Caco-2 (cell line): ENCODE measurements at regions not wholly inside any gene's neighbourhood (a gene's known extent, or its start where the extent isn't known, plus 50 kb on each side); places are given as distances from the start of the nearest gene placed in this dataset.

Experiments used
- BruUV-seq: library from RNA; stranded (reverse); fragments of 400-500 nt; replicated peaks from 2 replicates; lab custom pipeline; 2021; lab: Mats Ljungman, UMichigan
- CTCF ChIA-PET: fragments of 300-600 bp; sonication (Branson Sonifier 250); formaldehyde crosslinking; loops from one replicate; lab custom pipeline; 2022; ENCODE audit warnings: antibody characterized with exemption; lab: Charles Lee
- POLR2A ChIA-PET: fragments of 300-600 bp; sonication (Branson Sonifier 250); formaldehyde crosslinking; loops from one replicate; lab custom pipeline; 2022; ENCODE audit warnings: antibody characterized with exemption; lab: Charles Lee
- DNase-seq, 2 experiments: peaks; one replicate each; pipeline versions ENCODE4 v3.0.0 to v3.0.0-alpha.2; 2020 to 2022
- H3K27me3 ChIP-seq: replicated peaks from 2 replicates; pipeline ENCODE4 v1.6.0; 2011; ENCODE audit warnings: low read length; ENCODE audit not compliant: control insufficient read depth, insufficient read depth
- H3K36me3 ChIP-seq: 2 replicates; pipeline ENCODE4 v1.5.1; 2011; ENCODE audit warnings: low read length; ENCODE audit not compliant: control insufficient read depth, insufficient read depth
- H3K4me1 ChIP-seq: fragments of 250-450 bp; sonication (Bioruptor Pico); 2 replicates; pipeline ENCODE4 v1.5.1; 2020; ENCODE audit warnings: mild to moderate bottlenecking
- H3K4me3 ChIP-seq: 2 replicates; pipeline ENCODE4 v1.5.1; 2011; ENCODE audit warnings: low read depth, mild to moderate bottlenecking, control low read depth, low read length
- H3K9me3 ChIP-seq: fragments of 250-450 bp; sonication (Bioruptor Pico); 2 replicates; pipeline ENCODE4 v1.5.1; 2020; ENCODE audit warnings: mild to moderate bottlenecking, moderate library complexity
- H3K27ac Mint-ChIP-seq: one replicate; pipeline ENCODE4 v1.8.0; 2022; ENCODE audit warnings: mixed read lengths; ENCODE audit not compliant: unreplicated experiment
- H3K27me3 Mint-ChIP-seq: one replicate; pipeline ENCODE4 v1.8.0; 2022; ENCODE audit warnings: mixed read lengths; ENCODE audit not compliant: insufficient read depth, unreplicated experiment
- H3K36me3 Mint-ChIP-seq: one replicate; pipeline ENCODE4 v1.8.0; 2022; ENCODE audit warnings: mild to moderate bottlenecking, mixed read lengths; ENCODE audit not compliant: insufficient read depth, unreplicated experiment
- H3K4me1 Mint-ChIP-seq: one replicate; pipeline ENCODE4 v1.8.0; 2022; ENCODE audit warnings: low read depth, mixed read lengths; ENCODE audit not compliant: unreplicated experiment
- H3K4me3 Mint-ChIP-seq: one replicate; pipeline ENCODE4 v1.8.0; 2022; ENCODE audit warnings: mild to moderate bottlenecking, moderate library complexity, mixed read lengths; ENCODE audit not compliant: unreplicated experiment
- H3K9me3 Mint-ChIP-seq: one replicate; pipeline ENCODE4 v1.8.0; 2022; ENCODE audit warnings: mixed read lengths; ENCODE audit not compliant: unreplicated experiment
- intact Hi-C: fragments of 100-400 bp; cut with micrococcal nuclease; formaldehyde crosslinking; loops from one replicate; pipeline ENCODE4 v1.10.0; 2022; ENCODE audit not compliant: unreplicated experiment
- TF ChIP-seq, protein P1 (sequence below), 2 experiments: fragments of 200-600 bp in 1 of 2; IDR thresholded peaks; 1 replicate in 1 of 2; 2 replicates in 1 of 2; pipeline versions ENCODE4 v1.5.1 to v1.8.0; 2011 to 2022; ENCODE audit warnings: antibody characterized with exemption in 1 of 2, control low read depth in 1 of 2, inconsistent platforms in 1 of 2, low read depth in 1 of 2, low read length in 1 of 2, mild to moderate bottlenecking in 1 of 2, moderate library complexity in 1 of 2; ENCODE audit not compliant: insufficient read depth in 1 of 2, severe bottlenecking in 1 of 2, unreplicated experiment in 1 of 2

DNA sequence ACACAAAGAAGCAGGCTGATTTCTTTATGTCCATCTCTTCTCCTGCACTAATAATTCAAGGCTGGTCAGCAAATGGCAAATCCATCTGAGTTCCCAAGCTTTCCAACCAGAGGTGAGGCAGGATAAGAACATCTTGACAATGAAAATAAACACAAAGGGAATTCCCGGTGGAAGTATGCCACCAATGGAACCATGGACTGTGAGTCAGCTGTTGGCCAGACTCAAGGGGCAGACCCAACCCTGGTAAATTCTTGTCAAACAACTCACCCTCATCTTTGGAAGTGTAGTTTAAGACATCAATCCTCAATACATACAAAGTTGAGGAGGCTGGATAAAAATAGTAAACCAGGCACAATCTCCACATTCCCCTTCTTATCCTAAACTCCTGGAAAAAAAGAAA, 74.3 kb upstream of the CES5A start:
- Mint-ChIP-seq H3K36me3 (no peaks in the 10 kb centered on the region), H3K4me3 (no peak overlapping the region), H3K27me3 (peaks cover 16% of the 10 kb centered on the region), H3K9me3 (peaks cover 10% of the 10 kb centered on the region), H3K4me1 (peaks cover 9% of the 10 kb centered on the region), H3K27ac (no peak overlapping the region)
- no peak overlapping the region for H3K4me3 ChIP-seq
- no TSS peak for BruUV-seq
- DNase-seq = no peak
- H3K27me3 ChIP-seq = no peaks in the 10 kb centered on the region
- ChIA-PET CTCF (no interaction called here), POLR2A (no interaction called here)
- peaks cover 7% of the 10 kb centered on the region; the same call in 1 of the 2 replicates for H3K9me3 ChIP-seq
- H3K4me1 ChIP-seq = peaks cover 9% of the 10 kb centered on the region; the same call in 1 of the 2 replicates
- no peaks in the 10 kb centered on the region for H3K36me3 ChIP-seq
- intact Hi-C loops = loop anchor here (10.0 kb wide), 1 partner anchor 255 kb away; no protein-coding TSS in a partner anchor
- TF ChIP-seq, protein P1, sequence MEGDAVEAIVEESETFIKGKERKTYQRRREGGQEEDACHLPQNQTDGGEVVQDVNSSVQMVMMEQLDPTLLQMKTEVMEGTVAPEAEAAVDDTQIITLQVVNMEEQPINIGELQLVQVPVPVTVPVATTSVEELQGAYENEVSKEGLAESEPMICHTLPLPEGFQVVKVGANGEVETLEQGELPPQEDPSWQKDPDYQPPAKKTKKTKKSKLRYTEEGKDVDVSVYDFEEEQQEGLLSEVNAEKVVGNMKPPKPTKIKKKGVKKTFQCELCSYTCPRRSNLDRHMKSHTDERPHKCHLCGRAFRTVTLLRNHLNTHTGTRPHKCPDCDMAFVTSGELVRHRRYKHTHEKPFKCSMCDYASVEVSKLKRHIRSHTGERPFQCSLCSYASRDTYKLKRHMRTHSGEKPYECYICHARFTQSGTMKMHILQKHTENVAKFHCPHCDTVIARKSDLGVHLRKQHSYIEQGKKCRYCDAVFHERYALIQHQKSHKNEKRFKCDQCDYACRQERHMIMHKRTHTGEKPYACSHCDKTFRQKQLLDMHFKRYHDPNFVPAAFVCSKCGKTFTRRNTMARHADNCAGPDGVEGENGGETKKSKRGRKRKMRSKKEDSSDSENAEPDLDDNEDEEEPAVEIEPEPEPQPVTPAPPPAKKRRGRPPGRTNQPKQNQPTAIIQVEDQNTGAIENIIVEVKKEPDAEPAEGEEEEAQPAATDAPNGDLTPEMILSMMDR (IDR thresholded peaks at IDR 0.05; ENCODE audit: insufficient read depth in 1 of 2, low read depth in 1 of 2, low read length in 1 of 2, severe bottlenecking in 1 of 2, unreplicated experiment in 1 of 2) = no peak

DNA sequence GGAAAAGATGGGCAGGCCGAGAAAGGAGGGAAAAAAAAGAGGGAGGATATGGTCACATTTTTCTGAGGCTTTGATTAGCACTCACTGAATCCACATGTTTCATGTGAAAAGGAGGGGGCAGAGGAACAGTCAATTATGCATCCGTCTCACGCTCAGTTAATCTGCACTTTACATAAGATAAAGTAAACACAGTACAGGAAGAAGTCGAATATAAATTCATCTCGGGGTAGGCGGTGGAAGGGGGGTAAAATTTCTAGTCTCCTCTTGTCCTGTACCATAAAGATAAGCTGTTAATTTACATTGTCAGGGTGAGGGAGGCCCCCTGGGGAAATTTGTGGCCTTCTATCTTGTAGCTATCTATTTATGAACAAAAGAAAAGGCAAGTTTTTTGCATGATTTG, 73.1 kb upstream of the CES5A start:
- H3K4me3 ChIP-seq = no peak overlapping the region
- no TSS peak for BruUV-seq
- peaks cover 7% of the 10 kb centered on the region; the same call in 1 of the 2 replicates for H3K9me3 ChIP-seq
- ChIA-PET POLR2A (no interaction called here), CTCF (no interaction called here)
- no peaks in the 10 kb centered on the region for H3K27me3 ChIP-seq
- H3K9me3 Mint-ChIP-seq = peaks cover 10% of the 10 kb centered on the region
- intact Hi-C loops = loop anchor here (10.0 kb wide), 1 partner anchor 257 kb away; no protein-coding TSS in a partner anchor
- TF ChIP-seq, protein P1 (IDR thresholded peaks at IDR 0.05; ENCODE audit: insufficient read depth in 1 of 2, low read depth in 1 of 2, low read length in 1 of 2, severe bottlenecking in 1 of 2, unreplicated experiment in 1 of 2) = no peak
- no peak overlapping the region for H3K4me3 Mint-ChIP-seq
- no peak for DNase-seq
- peaks cover 18% of the 10 kb centered on the region for H3K27me3 Mint-ChIP-seq
- no peak overlapping the region for H3K27ac Mint-ChIP-seq
- peaks cover 9% of the 10 kb centered on the region for H3K4me1 Mint-ChIP-seq
- H3K36me3 Mint-ChIP-seq = no peaks in the 10 kb centered on the region
- H3K4me1 ChIP-seq = peaks cover 9% of the 10 kb centered on the region; the same call in 1 of the 2 replicates
- no peaks in the 10 kb centered on the region for H3K36me3 ChIP-seq

DNA sequence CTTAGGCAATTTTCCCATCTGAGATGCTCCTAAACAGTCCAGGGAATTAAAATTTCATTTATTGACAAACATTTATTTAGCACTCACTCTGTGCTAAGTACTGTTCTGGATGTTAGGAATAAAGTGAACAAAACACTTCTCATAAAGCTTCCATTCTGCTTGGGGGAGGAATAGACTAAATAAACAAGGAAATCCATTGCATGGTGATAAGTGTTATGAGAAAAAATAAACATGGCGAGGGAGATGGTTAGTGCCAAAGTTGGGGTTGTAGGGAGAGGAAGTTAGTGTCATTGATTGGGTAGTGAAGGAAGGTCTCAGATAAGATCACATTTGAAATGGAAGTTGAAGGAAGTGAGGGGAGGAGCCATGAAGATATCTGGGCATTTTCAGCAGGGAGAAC, 72.2 kb upstream of the CES5A start:
- Histone ChIP-seq H3K4me1 (peaks cover 9% of the 10 kb centered on the region; the same call in 1 of the 2 replicates), H3K36me3 (no peaks in the 10 kb centered on the region), H3K9me3 (peaks cover 7% of the 10 kb centered on the region; the same call in 1 of the 2 replicates), H3K27me3 (no peaks in the 10 kb centered on the region), H3K4me3 (no peak overlapping the region)
- intact Hi-C loops = loop anchor here (10.0 kb wide), 1 partner anchor 257 kb away; no protein-coding TSS in a partner anchor
- CTCF ChIA-PET = no interaction called here
- no peak for DNase-seq
- Mint-ChIP-seq H3K4me1 (peaks cover 9% of the 10 kb centered on the region), H3K27ac (no peak overlapping the region), H3K9me3 (peaks cover 10% of the 10 kb centered on the region), H3K27me3 (peaks cover 16% of the 10 kb centered on the region), H3K4me3 (no peak overlapping the region), H3K36me3 (no peaks in the 10 kb centered on the region)
- BruUV-seq = no TSS peak
- TF ChIP-seq, protein P1 (IDR thresholded peaks at IDR 0.05; ENCODE audit: insufficient read depth in 1 of 2, low read depth in 1 of 2, low read length in 1 of 2, severe bottlenecking in 1 of 2, unreplicated experiment in 1 of 2) = no peak
- POLR2A ChIA-PET = no interaction called here
